A673 (cell line): ENCODE measurements at regions not wholly inside any gene's neighbourhood (a gene's known extent, or its start where the extent isn't known, plus 50 kb on each side); places are given as distances from the start of the nearest gene placed in this dataset.

Source experiments
- BruUV-seq: library from RNA; stranded (reverse); fragments of 400-500 nt; replicated peaks from 2 replicates; lab custom pipeline; 2021; lab: Mats Ljungman, UMichigan
- CTCF ChIA-PET: fragments of 300-600 bp; sonication (Branson Sonifier 250); formaldehyde crosslinking; loops from one replicate; lab custom pipeline; 2022; ENCODE audit warnings: antibody characterized with exemption; lab: Charles Lee
- POLR2A ChIA-PET: fragments of 300-600 bp; sonication (Branson Sonifier 250); formaldehyde crosslinking; loops from one replicate; lab custom pipeline; 2022; ENCODE audit warnings: antibody characterized with exemption; ENCODE audit not compliant: low non-redundant PET; lab: Charles Lee
- DNase-seq: peaks from one replicate; pipeline ENCODE4 v3.0.0-alpha.2; 2015; ENCODE audit warnings: low spot score
- H3K27ac ChIP-seq: fragments of 200-600 bp; sonication (generic); 2 replicates; pipeline ENCODE4 v1.5.1; 2016; ENCODE audit warnings: mixed run types, low read depth, mild to moderate bottlenecking, mixed read lengths, antibody characterized with exemption, low read length; ENCODE audit not compliant: poor library complexity, severe bottlenecking
- H3K27me3 ChIP-seq: fragments of 200-600 bp; sonication (generic); replicated peaks from 2 replicates; pipeline ENCODE4 v1.6.1; 2017; ENCODE audit warnings: mixed run types, low read depth, mild to moderate bottlenecking, mixed read lengths, antibody characterized with exemption, low read length; ENCODE audit not compliant: insufficient read depth, poor library complexity
- H3K36me3 ChIP-seq: fragments of 200-600 bp; sonication (generic); 2 replicates; pipeline ENCODE4 v1.6.1; 2016; ENCODE audit warnings: mixed run types, mild to moderate bottlenecking, mixed read lengths, antibody characterized with exemption, low read length; ENCODE audit not compliant: insufficient read depth, poor library complexity, severe bottlenecking
- H3K4me1 ChIP-seq: fragments of 200-600 bp; sonication (generic); 2 replicates; pipeline ENCODE4 v1.6.1; 2017; ENCODE audit warnings: mixed run types, mild to moderate bottlenecking, mixed read lengths, antibody characterized with exemption, low read length; ENCODE audit not compliant: insufficient read depth, poor library complexity, severe bottlenecking
- H3K4me3 ChIP-seq: fragments of 200-600 bp; sonication (generic); 2 replicates; pipeline ENCODE4 v1.5.1; 2016; ENCODE audit warnings: low read depth, mixed run types, mild to moderate bottlenecking, mixed read lengths, low read length; ENCODE audit not compliant: poor library complexity, severe bottlenecking
- H3K9me3 ChIP-seq: fragments of 200-600 bp; sonication (generic); 2 replicates; pipeline ENCODE4 v1.6.1; 2016; ENCODE audit warnings: mixed run types, low read depth, mild to moderate bottlenecking, mixed read lengths, antibody characterized with exemption, low read length; ENCODE audit not compliant: poor library complexity, severe bottlenecking
- CTCF ChIP-seq: fragments of 300-800, 200-600 bp; sonication (generic); conservative IDR thresholded peaks from 2 replicates; pipeline ENCODE4 v1.5.1; 2017; ENCODE audit warnings: low read depth, mild to moderate bottlenecking, antibody characterized with exemption, low read length, moderate library complexity, mixed read lengths
- EZH2 ChIP-seq: fragments of 200-600 bp; sonication (generic); IDR thresholded peaks from 2 replicates; pipeline ENCODE4 v1.6.1; 2017; ENCODE audit warnings: borderline replicate concordance, low read depth, mild to moderate bottlenecking, mixed read lengths, antibody characterized with exemption, low read length; ENCODE audit not compliant: poor library complexity, severe bottlenecking
- intact Hi-C: fragments of 100-400 bp; cut with micrococcal nuclease; formaldehyde crosslinking; loops from one replicate; pipeline ENCODE4 v1.10.0; 2022; ENCODE audit not compliant: unreplicated experiment

- ChIA-PET CTCF (no interaction called here), POLR2A (no interaction called here)
- DNase-seq = no peak
- H3K36me3 ChIP-seq = no peaks in the 10 kb centered on the region
- H3K4me1 ChIP-seq = no peaks in the 10 kb centered on the region
- TF ChIP-seq CTCF (no peak), EZH2 (no peak)
- intact Hi-C loops = no loop called here
- H3K27me3 ChIP-seq = no peaks in the 10 kb centered on the region
- H3K9me3 ChIP-seq = no peaks in the 10 kb centered on the region
- no peak overlapping the region for H3K4me3 ChIP-seq
- no peak overlapping the region for H3K27ac ChIP-seq
- BruUV-seq = no TSS peak
Measured at GRCh38 chr6:74458536-74458935, 747.3 kb downstream of the COL12A1 start.

GRCh38 chr6:74455786-74456185, 750.1 kb downstream of the COL12A1 start:
- DNase-seq = peak; percentile 1
- POLR2A ChIA-PET = no interaction called here
- H3K4me1 ChIP-seq = no peaks in the 10 kb centered on the region
- CTCF ChIA-PET = no interaction called here
- H3K9me3 ChIP-seq = no peaks in the 10 kb centered on the region
- intact Hi-C loops = no loop called here
- no peak overlapping the region for H3K4me3 ChIP-seq
- no peaks in the 10 kb centered on the region for H3K36me3 ChIP-seq
- H3K27me3 ChIP-seq = no peaks in the 10 kb centered on the region
- BruUV-seq = no TSS peak
- H3K27ac ChIP-seq = no peak overlapping the region
- TF ChIP-seq EZH2 = no peak

GRCh38 chr6:74451953-74452352, 753.9 kb downstream of the COL12A1 start:
- Histone ChIP-seq H3K4me3 (no peak overlapping the region), H3K9me3 (no peaks in the 10 kb centered on the region), H3K36me3 (no peaks in the 10 kb centered on the region), H3K27ac (no peak overlapping the region), H3K27me3 (no peaks in the 10 kb centered on the region), H3K4me1 (no peaks in the 10 kb centered on the region)
- POLR2A ChIA-PET = no interaction called here
- intact Hi-C loops = no loop called here
- DNase-seq = no peak
- TF ChIP-seq EZH2 (no peak), CTCF (no peak)
- BruUV-seq = no TSS peak
- CTCF ChIA-PET = no interaction called here

GRCh38 chr6:74448850-74449249, 752.8 kb downstream of the CD109 start:
- Histone ChIP-seq H3K4me1 (no peaks in the 10 kb centered on the region), H3K4me3 (no peak overlapping the region), H3K27me3 (no peaks in the 10 kb centered on the region), H3K27ac (no peak overlapping the region), H3K36me3 (no peaks in the 10 kb centered on the region), H3K9me3 (no peaks in the 10 kb centered on the region)
- intact Hi-C loops = no loop called here
- BruUV-seq = no TSS peak
- POLR2A ChIA-PET = no interaction called here
- DNase-seq = no peak
- TF ChIP-seq EZH2 = no peak
- TF ChIP-seq CTCF = no peak
- CTCF ChIA-PET = no interaction called here
